G401 (cell line): ENCODE measurements at regions not wholly inside any gene's neighbourhood (a gene's known extent, or its start where the extent isn't known, plus 50 kb on each side); places are given as distances from the start of the nearest gene placed in this dataset.
"Not testable (repeated sequence)": the region's sequence is repeated elsewhere in the genome, so short reads cannot be mapped to it uniquely, and the experiment has no call there.

ENCODE experiments used
- DNase-seq: peaks from one replicate; pipeline ENCODE4 v3.0.0-alpha.2; 2015; ENCODE audit warnings: low spot score
- in situ Hi-C: cut with HindIII; loops from 2 replicates; pipeline ENCODE4 v1.10.0; 2016; ENCODE audit warnings: low sequenced_read_pairs, mixed read lengths

GRCh38 chr7:91778416-91778815 lies 102.1 kb downstream of the MTERF1 start:
- in situ Hi-C loops = no loop called here
- no peak for DNase-seq

DNA sequence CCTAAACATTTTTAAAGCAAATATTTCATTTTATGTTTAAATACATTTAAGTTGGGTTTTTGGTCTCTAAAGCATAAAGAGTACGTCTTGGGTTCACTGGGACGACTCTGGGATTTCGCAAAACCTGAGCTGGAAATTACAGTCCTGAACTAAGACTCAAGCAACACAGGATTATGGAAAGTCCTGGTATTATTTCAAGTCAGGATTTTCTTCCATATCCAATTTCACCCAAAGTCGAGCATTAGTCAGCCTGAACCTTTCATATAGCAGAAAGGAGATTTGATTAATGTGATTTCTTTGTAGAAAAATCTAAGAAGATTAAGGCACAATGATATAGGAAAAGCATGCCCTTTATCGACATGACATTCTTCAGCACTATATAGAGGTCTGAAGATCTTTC lies 100.0 kb downstream of the MTERF1 start:
- no peak for DNase-seq
- in situ Hi-C loops = no loop called here

GRCh38 chr7:91784469-91784868 lies 96.0 kb downstream of the MTERF1 start:
- in situ Hi-C loops = no loop called here
- peak; percentile 76 for DNase-seq

- no peak for DNase-seq
- in situ Hi-C loops = no loop called here
Observed at GRCh38 chr7:91787931-91788330, 92.6 kb downstream of the MTERF1 start.

DNA sequence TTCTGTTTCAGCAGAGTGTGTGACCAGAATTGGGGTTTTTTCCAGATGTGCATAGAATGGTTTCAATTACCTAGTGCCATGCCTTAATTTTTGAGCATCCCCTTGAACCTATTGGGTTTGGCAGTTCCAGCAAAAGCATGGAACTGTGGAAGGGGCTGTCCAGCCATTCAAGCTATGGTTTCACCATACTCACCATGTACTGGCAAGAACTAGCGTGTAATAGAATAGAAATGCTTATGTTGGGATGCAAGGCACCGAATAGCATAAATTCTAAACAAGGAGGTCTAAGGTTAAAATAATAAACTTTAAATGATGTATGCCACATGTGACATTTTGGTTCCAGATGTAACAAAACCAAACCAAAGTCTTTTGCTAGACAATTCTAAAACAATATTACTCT lies 91.4 kb downstream of the MTERF1 start:
- in situ Hi-C loops = no loop called here

DNA sequence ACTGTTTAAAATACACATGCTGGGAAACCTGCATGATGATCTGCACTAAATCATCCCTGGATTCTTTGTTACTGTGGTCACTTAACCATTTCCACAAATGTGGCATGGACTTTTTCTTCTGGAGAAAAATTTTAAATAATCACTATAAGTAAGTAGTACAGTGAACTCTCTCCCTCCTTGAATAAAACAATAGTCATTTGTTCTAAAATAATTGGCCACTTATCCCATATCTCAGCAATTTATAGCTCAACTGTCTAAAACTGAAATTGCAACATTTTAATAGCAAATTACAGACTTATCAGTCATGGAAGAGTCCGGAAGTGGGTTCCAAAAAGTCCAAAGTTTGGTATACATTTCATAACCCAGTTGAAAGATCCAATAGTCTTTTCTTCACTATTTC lies 90.9 kb downstream of the MTERF1 start:
- no peak for DNase-seq
- in situ Hi-C loops = no loop called here

More for the DNA sequence above, 91.4 kb downstream of the MTERF1 start:
- no peak for DNase-seq

- in situ Hi-C loops, DNase-seq: not testable (repeated sequence)
Observed at GRCh38 chr7:91790646-91791045, 89.9 kb downstream of the MTERF1 start.

DNA sequence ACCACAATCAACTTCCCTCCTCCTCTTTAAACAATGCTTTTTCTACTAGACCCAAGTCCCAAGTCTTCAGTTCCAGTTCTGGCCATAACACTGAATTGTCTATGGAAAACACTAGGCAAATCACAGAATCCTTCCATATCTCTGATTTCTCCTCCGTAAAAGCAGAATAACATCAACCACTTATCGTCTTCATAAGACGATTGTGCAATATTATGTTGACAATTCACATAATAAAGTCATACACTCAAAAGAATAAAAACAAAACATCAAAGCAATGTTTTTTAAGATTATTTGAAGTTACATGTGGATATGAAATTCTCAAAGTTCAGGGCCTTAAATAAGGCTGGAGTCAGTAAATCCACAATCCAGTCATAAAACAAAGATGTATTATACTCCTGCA lies 84.4 kb downstream of the MTERF1 start:
- in situ Hi-C loops = no loop called here

DNA sequence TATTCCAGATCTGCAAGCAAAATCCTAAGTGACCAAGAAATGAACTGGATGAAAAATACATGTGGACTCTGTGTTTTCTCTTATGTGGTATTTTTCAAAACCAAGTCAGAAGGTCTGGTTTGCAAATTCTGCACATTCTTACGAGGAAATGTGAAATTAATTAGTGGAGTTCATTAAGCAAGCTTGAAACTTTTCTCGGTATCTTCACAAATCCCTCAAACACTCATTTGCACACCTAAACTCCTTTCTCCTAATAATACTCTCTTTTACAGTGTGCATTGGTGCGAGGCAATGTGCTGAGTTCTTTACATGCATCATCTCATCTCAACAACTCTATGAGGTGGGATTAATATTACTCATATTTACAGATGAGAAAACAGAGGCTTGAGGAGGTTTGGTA lies 82.1 kb downstream of the MTERF1 start:
- no peak for DNase-seq
- in situ Hi-C loops = no loop called here

More for the DNA sequence above, 84.4 kb downstream of the MTERF1 start:
- DNase-seq = no peak

GRCh38 chr7:91800389-91800788 lies 80.1 kb downstream of the MTERF1 start:
- no peak for DNase-seq
- in situ Hi-C loops = no loop called here

GRCh38 chr7:91801331-91801983 lies 79.0 kb downstream of the MTERF1 start:
- no peak for DNase-seq
- in situ Hi-C loops = no loop called here

DNA sequence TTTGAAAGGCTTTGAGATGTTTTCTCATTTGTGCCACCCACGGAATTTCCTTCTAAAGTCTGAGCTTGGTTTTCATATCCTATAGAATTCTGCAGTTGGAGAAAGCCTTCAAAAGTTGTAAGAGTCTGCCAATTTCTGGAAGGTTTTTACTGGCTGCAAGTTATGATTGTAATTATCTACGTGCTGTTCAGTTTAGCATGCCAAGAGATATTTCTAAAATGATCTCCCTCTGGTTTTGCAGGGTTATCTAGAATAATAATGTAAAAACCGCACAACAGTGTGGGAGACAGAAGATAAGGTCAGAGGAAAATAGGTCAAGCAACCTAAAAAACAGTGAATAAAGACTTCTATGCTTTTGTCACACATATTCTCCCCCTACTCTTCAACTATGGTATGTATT lies 69.3 kb downstream of the MTERF1 start:
- in situ Hi-C loops = no loop called here
- DNase-seq = no peak

DNA sequence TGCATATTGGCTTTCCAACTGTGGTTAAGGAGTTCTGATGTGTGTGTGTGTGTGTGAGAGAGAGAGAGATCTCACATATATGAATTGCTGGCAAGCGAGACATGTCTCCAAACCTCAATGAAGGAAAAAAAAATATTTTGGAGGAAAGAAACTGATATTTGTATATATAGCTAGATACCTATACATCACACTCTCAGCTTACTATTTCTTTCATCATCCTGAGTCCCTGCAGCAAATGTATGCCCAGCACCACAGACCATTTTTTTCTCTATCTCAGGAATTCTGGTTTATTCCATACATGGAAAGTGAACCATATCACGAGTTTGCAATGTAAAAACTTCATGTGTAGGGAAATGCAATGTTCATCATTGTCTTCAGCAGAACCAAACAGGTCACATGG lies 68.9 kb downstream of the MTERF1 start:
- in situ Hi-C loops = no loop called here
- DNase-seq = no peak

DNA sequence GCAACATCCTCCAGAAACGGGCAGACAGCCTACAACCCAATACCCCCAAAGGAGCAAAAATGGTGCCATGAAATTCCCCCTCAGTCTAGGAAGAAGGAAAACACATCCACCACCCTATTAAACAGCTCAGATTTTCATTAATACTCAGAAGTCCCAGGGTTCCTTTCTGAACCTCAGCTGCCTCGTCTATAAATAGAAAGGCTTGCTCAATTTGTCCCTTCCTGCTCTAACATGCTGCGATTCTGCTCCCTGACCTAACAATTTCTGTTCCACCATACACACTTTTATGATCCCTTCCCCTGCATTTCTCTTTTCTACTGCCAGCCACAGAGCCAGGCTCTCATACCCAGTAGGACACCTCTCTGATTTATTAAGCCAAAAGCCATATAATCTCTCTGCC lies 68.1 kb downstream of the MTERF1 start:
- in situ Hi-C loops = no loop called here
- DNase-seq = no peak

DNA sequence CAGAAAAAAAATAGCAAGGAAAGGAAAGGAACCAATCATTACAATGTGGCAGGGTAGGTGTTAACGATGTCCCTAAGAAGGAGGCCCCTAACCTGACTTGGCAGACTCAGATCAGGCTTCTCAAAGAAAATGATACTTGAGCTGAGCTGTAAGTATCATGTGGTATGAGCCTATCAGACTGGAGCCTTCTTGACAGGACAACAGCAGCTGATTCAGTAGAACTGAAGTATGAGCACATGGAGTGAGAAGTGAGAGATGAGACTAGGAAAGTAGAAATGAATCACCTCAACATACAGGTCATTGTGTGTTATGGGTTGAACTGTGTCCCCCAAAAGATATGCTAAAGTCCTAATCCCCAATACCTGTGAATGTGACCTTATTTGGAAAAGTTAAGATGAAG lies 66.3 kb downstream of the MTERF1 start:
- DNase-seq = no peak
- in situ Hi-C loops = no loop called here
